NCI-H146 treated with DMSO at 0.1 percent for 48 hours (cell line): ENCODE measurements at regions not wholly inside any gene's neighbourhood (a gene's known extent, or its start where the extent isn't known, plus 50 kb on each side); places are given as distances from the start of the nearest gene placed in this dataset.

ENCODE experiments used
- DNase-seq: peaks from one replicate; lab custom pipeline; 2025; ENCODE audit not compliant: unreplicated experiment; lab: John Stamatoyannopoulos, UW

GRCh38 chr16:79810449-79811189 is 210.1 kb upstream of the MAF start:
- no peak for DNase-seq

- no peak for DNase-seq
Measured at GRCh38 chr16:79809376-79809775, 208.8 kb upstream of the MAF start.

GRCh38 chr16:79808731-79809130 is 208.2 kb upstream of the MAF start:
- DNase-seq = no peak

DNA sequence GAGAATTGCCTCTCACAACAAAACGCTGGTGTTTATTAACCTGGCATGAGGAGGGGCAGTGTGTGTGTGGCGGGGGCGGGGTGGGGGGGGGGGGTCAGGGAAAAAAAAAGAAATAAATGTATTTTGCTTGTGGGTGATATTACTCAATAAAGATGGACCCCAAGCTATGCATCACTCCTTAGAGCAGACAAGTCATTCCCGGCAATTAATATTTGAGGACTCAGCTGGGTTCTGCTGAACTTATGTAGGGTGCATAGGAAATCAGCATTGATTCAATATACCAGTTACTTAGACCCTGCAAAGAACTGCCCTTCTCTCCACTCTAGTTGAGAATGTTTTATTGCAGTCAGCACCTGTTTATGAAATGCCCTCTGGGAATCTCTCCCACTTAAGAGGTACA is 206.2 kb upstream of the MAF start:
- no peak for DNase-seq

- no peak for DNase-seq
Measured at GRCh38 chr16:79805621-79806020, 205.1 kb upstream of the MAF start.

DNA sequence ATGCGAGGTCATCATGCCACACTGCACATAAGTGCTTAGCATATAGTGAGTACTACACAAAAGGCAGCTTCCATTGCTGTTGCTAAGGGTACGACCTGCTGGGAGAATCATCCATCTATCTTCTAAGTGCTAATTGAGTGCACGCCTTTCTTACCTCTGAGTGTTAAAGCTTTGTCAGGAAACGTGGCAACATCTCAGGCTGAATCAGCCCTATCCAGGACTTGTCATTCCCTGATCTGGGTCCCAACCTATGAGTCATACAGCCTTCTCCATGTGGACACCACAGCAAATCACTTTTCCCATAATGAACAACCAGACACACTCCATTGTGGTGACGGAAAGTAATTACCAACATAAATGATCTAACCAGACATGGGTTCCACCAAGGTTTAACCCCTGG is 201.1 kb upstream of the MAF start:
- no peak for DNase-seq

DNA sequence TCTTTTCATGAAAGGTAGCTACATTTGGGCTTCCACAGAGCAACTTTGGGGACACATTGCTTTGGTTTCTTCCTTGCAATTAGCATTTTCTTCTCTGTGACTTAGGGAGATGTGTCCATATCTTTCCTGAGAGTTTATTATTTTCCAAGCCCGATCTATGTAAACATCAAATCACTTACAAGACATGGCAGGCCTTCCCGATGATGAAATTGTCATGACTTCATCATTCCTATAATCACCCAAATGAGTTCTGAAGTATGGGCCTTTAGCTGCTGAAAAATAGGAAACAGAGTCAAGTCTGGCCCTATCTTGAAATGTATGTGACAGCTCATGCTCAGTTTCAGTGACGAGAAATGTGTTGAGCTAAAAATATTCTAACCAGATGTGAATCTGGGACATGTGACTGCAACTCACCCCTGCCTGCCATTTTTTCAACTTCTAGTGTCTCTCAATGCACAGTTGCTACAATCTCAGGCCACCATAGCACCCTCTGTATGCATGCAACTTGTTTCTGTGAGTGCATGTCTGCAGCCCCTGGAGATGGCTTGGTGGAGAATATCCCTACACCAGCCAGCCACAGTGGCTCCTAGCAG is 199.6 kb upstream of the MAF start:
- DNase-seq = no peak

- DNase-seq = no peak
Measured at GRCh38 chr16:79798416-79799053, 198.0 kb upstream of the MAF start.

DNA sequence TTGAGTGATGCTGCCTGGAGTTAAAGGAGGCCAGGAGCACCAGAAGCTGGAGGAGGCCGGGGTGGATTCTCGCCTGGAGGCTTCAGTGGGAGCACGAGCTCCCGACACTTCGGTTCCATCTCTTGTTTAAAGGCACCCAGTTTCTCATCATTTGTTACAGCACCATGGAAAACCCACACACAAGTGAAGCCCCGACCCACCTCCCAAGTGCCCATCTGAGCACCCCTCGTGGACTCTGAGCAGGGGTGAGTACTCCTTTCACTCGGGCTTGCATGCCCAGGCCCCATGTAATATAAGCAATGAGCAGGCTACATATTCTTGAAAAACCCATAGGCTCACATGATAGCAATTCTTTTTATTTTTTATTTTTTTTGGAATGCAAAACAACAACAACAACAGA is 196.9 kb upstream of the MAF start:
- DNase-seq = no peak

- DNase-seq = no peak
Measured at GRCh38 chr16:79795556-79795955, 195.0 kb upstream of the MAF start.

DNA sequence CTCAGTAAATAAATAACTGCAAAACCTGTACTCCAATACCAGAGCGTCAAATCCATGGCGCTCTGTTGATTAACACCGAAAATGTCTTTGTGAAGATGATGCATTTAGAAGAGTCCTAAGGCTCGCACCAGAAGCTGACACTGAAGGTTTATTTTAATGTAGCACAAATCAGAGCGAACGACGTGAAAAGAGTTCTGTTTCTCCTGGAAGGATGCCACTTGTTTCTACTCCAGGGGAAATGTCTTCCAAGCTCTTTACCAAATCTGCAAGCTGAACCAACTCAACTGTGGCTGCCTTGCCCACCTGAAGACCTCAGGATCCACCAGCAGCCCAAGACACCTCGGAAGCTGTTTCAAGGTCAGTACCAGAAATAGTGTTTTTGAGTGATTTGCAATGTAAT is 194.4 kb upstream of the MAF start:
- DNase-seq = no peak

DNA sequence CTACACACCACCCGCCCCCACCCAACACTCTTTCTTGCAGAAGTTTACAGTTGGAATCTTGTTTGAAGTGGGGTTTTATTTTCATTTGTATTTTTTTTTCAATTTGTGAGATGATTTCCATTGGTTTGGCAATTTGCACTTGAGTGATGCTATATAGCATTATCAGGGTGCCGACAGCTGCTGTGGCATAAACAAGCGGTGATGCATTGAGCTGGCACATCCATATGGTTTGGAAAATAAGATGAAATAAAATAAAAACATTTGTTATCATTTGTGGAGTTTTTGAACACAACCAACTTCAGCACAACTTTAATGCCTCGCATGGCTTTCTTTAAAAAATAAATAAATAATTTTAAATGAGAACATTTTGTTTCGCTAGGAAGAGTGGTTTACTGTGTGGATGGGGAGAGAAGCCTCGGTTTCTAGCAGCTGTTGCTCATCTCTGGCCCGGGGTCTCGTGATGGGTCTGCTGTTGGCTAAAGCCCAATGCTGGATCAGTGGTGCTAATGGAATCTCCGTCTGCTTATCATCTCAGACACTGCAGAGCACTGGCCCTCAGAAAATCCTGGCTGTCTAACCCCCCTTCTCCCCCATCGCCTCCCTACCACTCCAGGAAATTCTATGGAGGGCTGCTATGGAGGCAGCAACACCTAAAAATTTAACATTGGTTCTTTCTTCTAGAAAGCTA is 192.3 kb upstream of the MAF start:
- DNase-seq = no peak

DNA sequence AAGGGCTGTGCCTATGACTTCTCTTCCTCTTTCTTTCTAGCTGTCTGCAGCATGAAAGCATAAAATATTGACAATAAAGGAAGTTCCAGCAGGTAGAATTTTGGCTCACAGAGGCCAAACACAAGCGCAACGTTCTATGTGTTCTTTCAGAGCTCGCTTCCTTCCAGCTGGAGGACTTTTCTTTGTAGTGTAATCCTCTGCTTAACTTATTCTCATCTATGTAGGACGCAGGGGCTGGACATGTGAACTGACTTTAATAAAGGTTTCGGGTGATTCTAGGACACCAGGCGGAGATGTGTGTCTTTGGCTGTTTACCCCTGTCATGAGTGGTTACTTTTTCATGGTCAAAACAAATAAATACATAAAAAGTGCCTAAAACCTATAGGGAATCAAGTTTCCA is 191.5 kb upstream of the MAF start:
- DNase-seq = no peak

DNA sequence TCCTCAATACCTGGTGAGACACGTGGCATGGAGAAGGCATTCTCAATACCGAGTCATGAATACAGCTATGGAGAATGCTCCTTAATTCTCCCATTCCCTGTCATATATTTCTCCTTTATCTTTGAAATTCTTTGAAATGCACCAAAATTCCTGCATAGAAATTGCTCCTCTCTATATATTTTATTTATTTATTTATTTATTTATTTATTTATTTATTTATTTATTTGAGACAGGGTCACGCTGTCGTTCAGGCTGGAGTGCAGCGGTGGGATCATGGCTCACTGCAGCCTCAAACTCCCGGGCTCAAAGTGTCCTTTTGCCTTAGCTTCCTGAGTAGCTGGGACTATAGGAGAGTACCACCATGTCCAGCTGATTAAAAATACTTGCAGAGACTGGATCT is 190.3 kb upstream of the MAF start:
- DNase-seq = no peak

DNA sequence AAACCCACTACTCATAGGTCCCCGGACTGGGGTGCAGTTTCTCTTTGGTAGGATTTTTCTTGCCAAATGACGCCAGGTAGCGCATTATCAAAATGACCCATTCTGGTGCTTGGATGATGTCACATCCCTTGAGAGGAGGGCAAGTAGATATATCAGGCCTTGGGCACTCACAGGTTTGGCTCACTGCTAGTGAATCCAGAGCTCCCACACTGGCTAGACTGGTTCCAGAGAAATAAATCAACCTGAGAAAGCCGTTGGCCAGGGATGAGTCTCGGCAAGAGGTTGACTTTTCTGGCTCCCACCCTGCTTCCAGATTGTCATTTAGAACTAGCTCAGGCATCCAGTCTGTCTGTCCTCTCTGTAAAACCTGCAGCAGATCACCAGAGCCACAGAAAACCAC is 188.4 kb upstream of the MAF start:
- DNase-seq = no peak

DNA sequence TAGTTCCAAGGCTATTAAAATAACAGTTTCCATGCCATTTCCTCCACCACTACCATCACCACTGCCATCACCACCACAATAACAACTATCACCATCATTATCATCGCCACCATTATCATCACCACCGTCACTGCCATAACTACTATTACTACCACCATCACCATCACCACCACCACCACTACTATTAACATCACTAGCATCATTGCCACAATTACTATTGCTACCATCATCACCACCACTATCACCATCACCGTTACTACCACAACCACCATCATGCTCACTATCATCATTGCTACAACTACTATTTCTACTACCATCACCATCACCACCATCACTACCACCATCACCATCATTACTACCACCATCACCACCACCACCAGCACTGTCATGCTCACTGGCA is 185.9 kb upstream of the MAF start:
- no peak for DNase-seq

DNA sequence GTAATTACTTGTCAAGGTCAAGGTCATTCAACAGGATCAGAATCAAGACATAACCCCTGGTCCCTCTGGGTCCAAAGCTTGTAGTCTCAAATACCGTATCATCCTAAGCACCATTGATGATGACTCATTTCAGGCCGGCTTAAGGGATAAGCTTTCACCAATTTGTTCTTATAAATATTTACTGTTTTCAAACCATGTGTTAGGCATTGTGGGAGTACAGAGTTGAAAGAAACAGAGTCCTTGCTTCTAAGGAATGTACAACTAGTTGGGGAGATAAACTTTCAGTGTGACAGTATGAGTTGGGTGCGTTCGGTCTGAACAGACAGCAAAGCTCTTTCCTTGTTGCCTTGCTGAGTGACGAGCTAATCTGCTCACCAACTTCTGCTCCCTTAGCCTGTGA is 183.5 kb upstream of the MAF start:
- no peak for DNase-seq

GRCh38 chr16:79777679-79778078 is 177.1 kb upstream of the MAF start:
- no peak for DNase-seq

- DNase-seq = no peak
Measured at GRCh38 chr16:79776243-79776847, 175.8 kb upstream of the MAF start.

DNA sequence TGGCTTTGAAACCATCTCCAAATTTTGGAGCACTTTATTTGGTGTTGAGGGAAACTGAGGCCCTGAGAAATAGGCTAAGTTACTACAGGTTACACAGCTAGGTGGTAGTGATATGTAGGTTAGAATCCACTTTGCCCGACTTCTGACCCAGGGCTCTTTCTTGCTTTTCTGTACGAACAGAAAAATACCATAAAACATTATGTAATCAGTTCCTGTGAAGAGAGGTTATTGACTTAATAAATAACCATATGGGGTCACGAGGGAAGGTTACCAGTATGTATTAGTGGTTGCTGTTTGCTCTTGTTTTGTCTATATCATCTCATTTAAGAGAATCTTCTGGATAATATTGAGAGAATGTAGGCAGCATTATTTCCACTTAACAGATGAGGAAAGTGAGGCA is 172.2 kb upstream of the MAF start:
- no peak for DNase-seq

GRCh38 chr16:79772048-79772447 is 171.5 kb upstream of the MAF start:
- no peak for DNase-seq
